Neural cell (in vitro differentiated cells): ENCODE measurements at regions not wholly inside any gene's neighbourhood (a gene's known extent, or its start where the extent isn't known, plus 50 kb on each side); places are given as distances from the start of the nearest gene placed in this dataset.

Experiments used
- H2AFZ ChIP-seq: fragments of 200-600, 300-800 bp; sonication (generic), shearing (Covaris generic); 2 replicates; pipeline ENCODE4 v1.6.0; 2014; ENCODE audit warnings: low read depth, mild to moderate bottlenecking, antibody characterized with exemption, low read length, moderate library complexity
- H3F3A ChIP-seq: fragments of 200-600 bp; shearing (Covaris generic); 2 replicates; pipeline ENCODE4 v1.6.1; 2016; ENCODE audit warnings: mild to moderate bottlenecking, moderate library complexity, mixed read lengths, antibody characterized with exemption, low read length; ENCODE audit not compliant: insufficient read depth, poor library complexity, severe bottlenecking
- H3K27ac ChIP-seq: fragments of 200-600, 300-800 bp; sonication (generic), shearing (Covaris generic); 2 replicates; pipeline ENCODE4 v1.5.1; 2014; ENCODE audit warnings: mild to moderate bottlenecking, low read length, moderate library complexity
- H3K27me3 ChIP-seq: fragments of 300-800, 200-600 bp; sonication (generic), shearing (Covaris generic); 2 replicates; pipeline ENCODE4 v1.6.0; 2014; ENCODE audit warnings: mild to moderate bottlenecking, low read depth, low read length, moderate library complexity; ENCODE audit not compliant: insufficient read depth
- H3K36me3 ChIP-seq: fragments of 300-800, 200-600 bp; sonication (generic), shearing (Covaris generic); 2 replicates; pipeline ENCODE4 v1.5.1; 2014; ENCODE audit warnings: mild to moderate bottlenecking, antibody characterized with exemption, low read length, moderate library complexity; ENCODE audit not compliant: insufficient read depth
- H3K4me2 ChIP-seq: fragments of 300-800, 200-600 bp; sonication (generic), shearing (Covaris generic); 2 replicates; pipeline ENCODE4 v1.6.0; 2014; ENCODE audit warnings: mild to moderate bottlenecking, low read length
- H3K4me3 ChIP-seq: fragments of 300-800, 200-600 bp; sonication (generic), shearing (Covaris generic); 2 replicates; pipeline ENCODE4 v1.5.1; 2014; ENCODE audit warnings: mild to moderate bottlenecking, low read length, moderate library complexity
- H3K79me2 ChIP-seq: fragments of 200-600 bp; shearing (Covaris generic); replicated peaks from 2 replicates; pipeline ENCODE4 v1.6.0; 2014; ENCODE audit warnings: mild to moderate bottlenecking, low read length, moderate library complexity; ENCODE audit not compliant: insufficient read depth
- H3K9ac ChIP-seq: fragments of 300-800, 200-600 bp; sonication (generic), shearing (Covaris generic); 2 replicates; pipeline ENCODE4 v1.6.1; 2016; ENCODE audit warnings: mild to moderate bottlenecking, low read length, mixed read lengths
- H3K9me2 ChIP-seq: fragments of 200-600 bp; shearing (Covaris generic); 2 replicates; pipeline ENCODE4 v1.6.1; 2016; ENCODE audit warnings: mild to moderate bottlenecking, low read length, mixed read lengths; ENCODE audit not compliant: insufficient read depth
- H3K9me3 ChIP-seq: fragments of 200-600, 300-800 bp; sonication (generic), shearing (Covaris generic); 2 replicates; pipeline ENCODE4 v1.6.1; 2016; ENCODE audit warnings: mild to moderate bottlenecking, mixed run types, low read length, moderate library complexity, mixed read lengths
- H4K20me1 ChIP-seq: fragments of 200-600 bp; shearing (Covaris generic); 2 replicates; pipeline ENCODE4 v1.6.1; 2016; ENCODE audit warnings: mild to moderate bottlenecking, mixed run types; ENCODE audit not compliant: insufficient read depth
- CTCF ChIP-seq: fragments of 450-650 bp; IDR thresholded peaks from 2 replicates; pipeline ENCODE4 v1.5.1; 2014; ENCODE audit warnings: antibody characterized with exemption, mild to moderate bottlenecking, moderate library complexity; ENCODE audit not compliant: poor library complexity, severe bottlenecking
- EP300 ChIP-seq: fragments of 450-650 bp; conservative IDR thresholded peaks from 2 replicates; pipeline ENCODE4 v1.6.1; 2014; ENCODE audit warnings: antibody characterized with exemption, mild to moderate bottlenecking, moderate library complexity; ENCODE audit not compliant: poor library complexity, severe bottlenecking
- EZH2 ChIP-seq: fragments of 200-600, 300-800 bp; shearing (Covaris generic), sonication (generic); IDR thresholded peaks from 2 replicates; pipeline ENCODE4 v1.6.1; 2014; ENCODE audit warnings: antibody characterized with exemption, low read length, borderline replicate concordance, mild to moderate bottlenecking; ENCODE audit not compliant: insufficient read depth, poor library complexity, severe bottlenecking
- MXI1 ChIP-seq: fragments of 450-650 bp; conservative IDR thresholded peaks from 2 replicates; pipeline ENCODE4 v1.6.1; 2014; ENCODE audit warnings: antibody characterized with exemption, mild to moderate bottlenecking; ENCODE audit not compliant: poor library complexity, severe bottlenecking
- POLR2AphosphoS5 ChIP-seq: IDR thresholded peaks from 2 replicates; pipeline ENCODE4 v1.6.1; 2012
- RAD21 ChIP-seq: fragments of 450-650 bp; conservative IDR thresholded peaks from 2 replicates; pipeline ENCODE4 v1.6.1; 2014; ENCODE audit warnings: antibody characterized with exemption, mild to moderate bottlenecking, moderate library complexity
- REST ChIP-seq: IDR thresholded peaks from 2 replicates; pipeline ENCODE4 v1.6.1; 2012; ENCODE audit warnings: borderline replicate concordance
- SMC3 ChIP-seq: fragments of 450-650 bp; conservative IDR thresholded peaks from 2 replicates; pipeline ENCODE4 v1.6.1; 2014; ENCODE audit warnings: antibody characterized with exemption, mild to moderate bottlenecking, moderate library complexity; ENCODE audit not compliant: poor library complexity
- TAF1 ChIP-seq: IDR thresholded peaks from 2 replicates; pipeline ENCODE4 v1.6.1; 2012; ENCODE audit warnings: low read depth

GRCh38 chr5:174807471-174807870 is 83.1 kb downstream of the MSX2 start:
- Histone ChIP-seq H3K36me3 (no peaks in the 10 kb centered on the region), H2AFZ (no peak overlapping the region), H3K9me3 (no peaks in the 10 kb centered on the region), H3K79me2 (no peaks in the 10 kb centered on the region), H3K4me3 (no peak overlapping the region), H3K4me2 (no peak overlapping the region), H3K27ac (no peak overlapping the region), H4K20me1 (no peaks in the 10 kb centered on the region), H3F3A (no peaks in the 10 kb centered on the region), H3K9ac (no peak overlapping the region), H3K9me2 (no peaks in the 10 kb centered on the region), H3K27me3 (no peaks in the 10 kb centered on the region)
- no peak for TF ChIP-seq TAF1
- no peak for TF ChIP-seq CTCF
- no peak for TF ChIP-seq EZH2
- no peak for TF ChIP-seq RAD21
- TF ChIP-seq EP300, result no peak
- no peak for TF ChIP-seq SMC3
- no peak for TF ChIP-seq MXI1
- TF ChIP-seq REST, result no peak
- TF ChIP-seq POLR2AphosphoS5, result no peak

- Histone ChIP-seq H3K9me2 (no peaks in the 10 kb centered on the region), H2AFZ (no peak overlapping the region), H3K9me3 (no peaks in the 10 kb centered on the region), H4K20me1 (no peaks in the 10 kb centered on the region), H3K4me3 (no peak overlapping the region), H3F3A (no peaks in the 10 kb centered on the region), H3K79me2 (no peaks in the 10 kb centered on the region), H3K4me2 (no peak overlapping the region), H3K36me3 (no peaks in the 10 kb centered on the region), H3K27ac (no peak overlapping the region), H3K9ac (no peak overlapping the region), H3K27me3 (no peaks in the 10 kb centered on the region)
- TF ChIP-seq REST (no peak), MXI1 (no peak), SMC3 (no peak), CTCF (no peak), RAD21 (no peak), EP300 (no peak), TAF1 (no peak), POLR2AphosphoS5 (no peak), EZH2 (no peak)
These were observed 82.3 kb downstream of the MSX2 start for GRCh38 chr5:174806729-174807128.
